Upper lobe of left lung (tissue), 4 donors: ENCODE measurements at regions not wholly inside any gene's neighbourhood (a gene's known extent, or its start where the extent isn't known, plus 50 kb on each side); places are given as distances from the start of the nearest gene placed in this dataset.

Source experiments
- CTCF ChIP-seq, 6 experiments: fragments of 450-650 bp in 4 of 6; fragments of 200-600 bp in 2 of 6; sonication (generic) in 2 of 6; IDR thresholded peaks; one replicate each; pipeline ENCODE4 v1.5.1; 2016 to 2019; ENCODE audit warnings: antibody characterized with exemption in 6 of 6
- POLR2AphosphoS5 ChIP-seq, 2 donors: sonication (generic); formaldehyde crosslinking; IDR thresholded peaks; one replicate each; pipeline ENCODE4 v1.5.1; 2017; ENCODE audit warnings: antibody characterized with exemption in 2 of 2

DNA sequence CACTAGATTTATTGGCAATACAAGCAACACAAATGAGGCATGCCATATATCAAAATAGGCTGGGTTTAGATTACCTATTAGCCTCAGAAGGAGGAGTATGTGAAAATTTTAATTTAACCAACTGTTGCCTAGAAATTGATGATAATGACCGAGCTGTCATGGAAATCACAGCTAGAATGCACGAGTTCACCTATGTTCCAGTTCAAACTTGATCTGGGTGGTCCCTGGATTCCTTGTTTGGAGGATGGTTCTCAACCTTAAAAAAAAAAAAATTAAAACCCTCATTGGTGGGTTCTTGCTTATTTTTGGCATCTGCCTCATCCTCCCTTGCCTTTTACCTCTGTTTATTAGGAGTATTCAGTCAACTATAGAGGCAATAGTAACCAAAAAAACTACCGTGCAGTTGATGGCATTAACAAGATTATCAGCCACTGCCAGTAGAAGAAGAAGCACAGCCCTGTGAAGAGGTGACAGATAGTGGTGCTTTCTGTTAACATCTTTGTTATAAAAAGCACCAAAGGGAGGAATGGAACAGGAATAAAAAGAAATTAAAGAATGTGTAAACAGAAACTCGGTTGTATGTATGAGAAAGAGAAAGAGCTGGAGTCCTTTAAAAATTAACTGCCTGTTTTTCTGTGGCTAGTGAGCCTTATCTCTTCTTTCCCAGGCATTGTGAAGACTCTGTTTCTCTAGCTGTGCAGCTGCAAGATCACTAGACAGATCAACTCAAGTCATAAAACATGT lies 106.4 kb downstream of the ZNF429 start:
- TF ChIP-seq CTCF (IDR thresholded peaks at IDR 0.05) = no peak
- TF ChIP-seq POLR2AphosphoS5 (IDR thresholded peaks at IDR 0.05) = no peak
